ENCODE measurements at regions not wholly inside any gene's neighbourhood (a gene's known extent, or its start where the extent isn't known, plus 50 kb on each side); places are given as distances from the start of the nearest gene placed in this dataset.

- TF ChIP-seq CTCF (IDR thresholded peaks at IDR 0.05) (no peak), POLR2A (IDR thresholded peaks at IDR 0.05) (no peak), POLR2AphosphoS5 (IDR thresholded peaks at IDR 0.05) (no peak), EP300 (IDR thresholded peaks at IDR 0.05) (no peak)
These were observed 557.1 kb upstream of the CADM1 start for GRCh38 chr11:116061322-116061721.

Measured in suprapubic skin (tissue), 4 donors.